Caco-2 (cell line): ENCODE measurements at regions not wholly inside any gene's neighbourhood (a gene's known extent, or its start where the extent isn't known, plus 50 kb on each side); places are given as distances from the start of the nearest gene placed in this dataset.
"Not testable (repeated sequence)": the region's sequence is repeated elsewhere in the genome, so short reads cannot be mapped to it uniquely, and the experiment has no call there.

ENCODE experiments used
- BruUV-seq: library from RNA; stranded (reverse); fragments of 400-500 nt; replicated peaks from 2 replicates; lab custom pipeline; 2021; lab: Mats Ljungman, UMichigan
- CTCF ChIA-PET: fragments of 300-600 bp; sonication (Branson Sonifier 250); formaldehyde crosslinking; loops from one replicate; lab custom pipeline; 2022; ENCODE audit warnings: antibody characterized with exemption; lab: Charles Lee
- POLR2A ChIA-PET: fragments of 300-600 bp; sonication (Branson Sonifier 250); formaldehyde crosslinking; loops from one replicate; lab custom pipeline; 2022; ENCODE audit warnings: antibody characterized with exemption; lab: Charles Lee
- DNase-seq, 2 experiments: peaks; one replicate each; pipeline versions ENCODE4 v3.0.0 to v3.0.0-alpha.2; 2020 to 2022
- H3K27me3 ChIP-seq: replicated peaks from 2 replicates; pipeline ENCODE4 v1.6.0; 2011; ENCODE audit warnings: low read length; ENCODE audit not compliant: control insufficient read depth, insufficient read depth
- H3K36me3 ChIP-seq: 2 replicates; pipeline ENCODE4 v1.5.1; 2011; ENCODE audit warnings: low read length; ENCODE audit not compliant: control insufficient read depth, insufficient read depth
- H3K4me1 ChIP-seq: fragments of 250-450 bp; sonication (Bioruptor Pico); 2 replicates; pipeline ENCODE4 v1.5.1; 2020; ENCODE audit warnings: mild to moderate bottlenecking
- H3K4me3 ChIP-seq: 2 replicates; pipeline ENCODE4 v1.5.1; 2011; ENCODE audit warnings: low read depth, mild to moderate bottlenecking, control low read depth, low read length
- H3K9me3 ChIP-seq: fragments of 250-450 bp; sonication (Bioruptor Pico); 2 replicates; pipeline ENCODE4 v1.5.1; 2020; ENCODE audit warnings: mild to moderate bottlenecking, moderate library complexity
- H3K27ac Mint-ChIP-seq: one replicate; pipeline ENCODE4 v1.8.0; 2022; ENCODE audit warnings: mixed read lengths; ENCODE audit not compliant: unreplicated experiment
- H3K27me3 Mint-ChIP-seq: one replicate; pipeline ENCODE4 v1.8.0; 2022; ENCODE audit warnings: mixed read lengths; ENCODE audit not compliant: insufficient read depth, unreplicated experiment
- H3K36me3 Mint-ChIP-seq: one replicate; pipeline ENCODE4 v1.8.0; 2022; ENCODE audit warnings: mild to moderate bottlenecking, mixed read lengths; ENCODE audit not compliant: insufficient read depth, unreplicated experiment
- H3K4me1 Mint-ChIP-seq: one replicate; pipeline ENCODE4 v1.8.0; 2022; ENCODE audit warnings: low read depth, mixed read lengths; ENCODE audit not compliant: unreplicated experiment
- H3K4me3 Mint-ChIP-seq: one replicate; pipeline ENCODE4 v1.8.0; 2022; ENCODE audit warnings: mild to moderate bottlenecking, moderate library complexity, mixed read lengths; ENCODE audit not compliant: unreplicated experiment
- H3K9me3 Mint-ChIP-seq: one replicate; pipeline ENCODE4 v1.8.0; 2022; ENCODE audit warnings: mixed read lengths; ENCODE audit not compliant: unreplicated experiment
- CTCF ChIP-seq, 2 experiments: fragments of 200-600 bp in 1 of 2; IDR thresholded peaks; 1 replicate in 1 of 2; 2 replicates in 1 of 2; pipeline versions ENCODE4 v1.5.1 to v1.8.0; 2011 to 2022; ENCODE audit warnings: antibody characterized with exemption in 1 of 2, control low read depth in 1 of 2, inconsistent platforms in 1 of 2, low read depth in 1 of 2, low read length in 1 of 2, mild to moderate bottlenecking in 1 of 2, moderate library complexity in 1 of 2; ENCODE audit not compliant: insufficient read depth in 1 of 2, severe bottlenecking in 1 of 2, unreplicated experiment in 1 of 2
- intact Hi-C: fragments of 100-400 bp; cut with micrococcal nuclease; formaldehyde crosslinking; loops from one replicate; pipeline ENCODE4 v1.10.0; 2022; ENCODE audit not compliant: unreplicated experiment

DNA sequence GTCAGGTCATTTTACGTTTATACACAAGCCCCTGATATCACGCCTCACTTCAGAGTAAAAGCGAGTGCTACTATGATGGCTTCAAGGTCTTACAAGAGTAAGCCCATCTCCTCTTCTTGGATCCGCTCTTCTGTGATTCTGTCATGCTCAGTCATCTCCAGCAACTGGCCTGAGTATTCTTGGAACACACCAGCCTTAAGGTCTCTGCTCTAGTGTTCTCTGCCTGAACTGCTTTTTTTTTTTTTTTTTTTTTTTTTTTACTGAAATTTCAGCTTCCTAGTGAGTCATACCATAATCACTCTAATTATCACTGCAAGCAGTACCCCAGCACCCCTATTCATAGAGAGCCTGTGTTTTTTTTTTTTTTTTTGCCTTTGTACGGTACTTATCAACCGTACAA lies 1228.9 kb downstream of the CNTNAP5 start:
- no peak overlapping the region for H3K4me3 Mint-ChIP-seq
- POLR2A ChIA-PET, result interaction anchor here (0.6 kb wide), 1 partner anchor 1390 kb away, joined by 8 read pairs; no protein-coding TSS in a partner anchor
- H3K9me3 Mint-ChIP-seq, result no peaks in the 10 kb centered on the region
- intact Hi-C loops, result no loop called here
- CTCF ChIA-PET, result interaction anchor here (0.6 kb wide), 1 partner anchor 28 kb away, joined by 3 read pairs; no protein-coding TSS in a partner anchor
- no peaks in the 10 kb centered on the region for H3K4me1 Mint-ChIP-seq
- DNase-seq, result no peak
- H3K27me3 Mint-ChIP-seq, result no peaks in the 10 kb centered on the region
- H3K36me3 ChIP-seq, result no peaks in the 10 kb centered on the region
- no peaks in the 10 kb centered on the region for H3K36me3 Mint-ChIP-seq
- no peak for TF ChIP-seq CTCF (IDR thresholded peaks at IDR 0.05; ENCODE audit: insufficient read depth in 1 of 2, low read depth in 1 of 2, low read length in 1 of 2, severe bottlenecking in 1 of 2, unreplicated experiment in 1 of 2)
- no peaks in the 10 kb centered on the region for H3K4me1 ChIP-seq
- no peak overlapping the region for H3K4me3 ChIP-seq
- H3K9me3 ChIP-seq, result no peaks in the 10 kb centered on the region
- no peak overlapping the region for H3K27ac Mint-ChIP-seq
- no TSS peak for BruUV-seq
- H3K27me3 ChIP-seq, result no peaks in the 10 kb centered on the region

DNA sequence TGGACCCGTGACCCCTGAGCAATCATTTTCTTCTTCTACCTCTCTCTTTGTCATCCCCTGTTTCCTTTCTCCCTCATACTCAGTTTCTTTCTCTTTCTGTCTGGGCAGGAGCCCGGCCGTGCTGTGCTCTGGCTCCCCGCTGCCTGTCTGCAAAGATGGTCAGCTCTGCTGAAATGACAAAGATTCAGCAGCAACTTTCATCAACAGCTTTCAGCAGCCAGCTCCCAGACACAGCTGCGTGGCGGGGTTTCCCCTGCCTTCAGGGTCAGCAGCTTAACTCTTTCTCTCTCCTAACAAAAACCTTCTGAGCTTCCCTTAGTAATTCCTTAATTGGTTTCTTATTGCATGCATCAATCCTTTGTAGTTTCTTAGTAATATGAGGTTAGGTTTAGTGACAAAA lies 1234.4 kb downstream of the CNTNAP5 start:
- H3K27me3 Mint-ChIP-seq, result no peaks in the 10 kb centered on the region
- Histone ChIP-seq H3K4me3 (no peak overlapping the region), H3K4me1 (no peaks in the 10 kb centered on the region), H3K9me3 (no peaks in the 10 kb centered on the region), H3K27me3 (no peaks in the 10 kb centered on the region), H3K36me3 (no peaks in the 10 kb centered on the region)
- no peak overlapping the region for H3K27ac Mint-ChIP-seq
- CTCF ChIA-PET, result no interaction called here
- H3K36me3 Mint-ChIP-seq, result no peaks in the 10 kb centered on the region
- POLR2A ChIA-PET, result no interaction called here
- intact Hi-C loops, result no loop called here
- no peaks in the 10 kb centered on the region for H3K9me3 Mint-ChIP-seq
- no peaks in the 10 kb centered on the region for H3K4me1 Mint-ChIP-seq
- DNase-seq, result no peak
- no peak for TF ChIP-seq CTCF (IDR thresholded peaks at IDR 0.05; ENCODE audit: insufficient read depth in 1 of 2, low read depth in 1 of 2, low read length in 1 of 2, severe bottlenecking in 1 of 2, unreplicated experiment in 1 of 2)
- BruUV-seq, result no TSS peak
- H3K4me3 Mint-ChIP-seq, result no peak overlapping the region

GRCh38 chr2:125260366-125260930 lies 1235.4 kb downstream of the CNTNAP5 start:
- BruUV-seq, H3K36me3 ChIP-seq: not testable (repeated sequence)

More at GRCh38 chr2:125260366-125260930, 1235.4 kb downstream of the CNTNAP5 start:
- H3K4me3 ChIP-seq, DNase-seq, H3K27me3 Mint-ChIP-seq, CTCF ChIA-PET, H3K27ac Mint-ChIP-seq, H3K4me1 ChIP-seq, POLR2A ChIA-PET, H3K9me3 Mint-ChIP-seq, H3K4me3 Mint-ChIP-seq, H3K27me3 ChIP-seq, H3K4me1 Mint-ChIP-seq, H3K9me3 ChIP-seq, H3K36me3 Mint-ChIP-seq: not testable (repeated sequence)
- intact Hi-C loops, result loop anchor here (5.0 kb wide), 1 partner anchor 422 kb away; no protein-coding TSS in a partner anchor
